Fibroblast of the aortic adventitia (primary cell): ENCODE measurements at regions not wholly inside any gene's neighbourhood (a gene's known extent, or its start where the extent isn't known, plus 50 kb on each side); places are given as distances from the start of the nearest gene placed in this dataset.

ENCODE experiments used
- DNase-seq: peaks from one replicate; pipeline ENCODE4 v3.0.0-alpha.2; 2010; ENCODE audit warnings: low read depth
- H3K4me3 ChIP-seq: 2 replicates; pipeline ENCODE4 v1.5.1; 2011; ENCODE audit warnings: low read depth, mild to moderate bottlenecking, control low read depth, low read length, moderate library complexity
- TF ChIP-seq, protein P1 (sequence below): IDR thresholded peaks from 2 replicates; pipeline ENCODE4 v1.5.1; 2011; ENCODE audit warnings: mild to moderate bottlenecking, low read length, control low read depth, inconsistent platforms; ENCODE audit not compliant: insufficient read depth

DNA sequence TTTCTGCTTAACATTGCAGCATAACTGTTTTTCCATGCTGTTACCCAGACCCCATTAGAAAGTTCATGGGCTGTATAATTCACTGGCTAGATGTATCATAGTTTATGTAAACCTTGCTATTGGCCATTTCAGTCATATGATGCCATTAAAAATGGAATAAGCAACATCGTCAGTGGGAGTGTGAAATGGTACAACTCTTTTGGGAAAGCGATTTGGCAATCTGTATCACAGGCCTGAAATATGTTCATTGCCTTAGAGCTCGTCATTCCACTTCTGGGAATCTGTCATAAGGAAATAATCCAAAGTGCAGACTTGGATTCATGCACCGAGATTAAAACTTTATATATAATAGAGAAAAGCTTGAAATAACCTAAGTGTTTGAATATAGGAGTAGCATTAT lies 77.9 kb upstream of the KLF4 start:
- DNase-seq, result no peak
- TF ChIP-seq, protein P1, sequence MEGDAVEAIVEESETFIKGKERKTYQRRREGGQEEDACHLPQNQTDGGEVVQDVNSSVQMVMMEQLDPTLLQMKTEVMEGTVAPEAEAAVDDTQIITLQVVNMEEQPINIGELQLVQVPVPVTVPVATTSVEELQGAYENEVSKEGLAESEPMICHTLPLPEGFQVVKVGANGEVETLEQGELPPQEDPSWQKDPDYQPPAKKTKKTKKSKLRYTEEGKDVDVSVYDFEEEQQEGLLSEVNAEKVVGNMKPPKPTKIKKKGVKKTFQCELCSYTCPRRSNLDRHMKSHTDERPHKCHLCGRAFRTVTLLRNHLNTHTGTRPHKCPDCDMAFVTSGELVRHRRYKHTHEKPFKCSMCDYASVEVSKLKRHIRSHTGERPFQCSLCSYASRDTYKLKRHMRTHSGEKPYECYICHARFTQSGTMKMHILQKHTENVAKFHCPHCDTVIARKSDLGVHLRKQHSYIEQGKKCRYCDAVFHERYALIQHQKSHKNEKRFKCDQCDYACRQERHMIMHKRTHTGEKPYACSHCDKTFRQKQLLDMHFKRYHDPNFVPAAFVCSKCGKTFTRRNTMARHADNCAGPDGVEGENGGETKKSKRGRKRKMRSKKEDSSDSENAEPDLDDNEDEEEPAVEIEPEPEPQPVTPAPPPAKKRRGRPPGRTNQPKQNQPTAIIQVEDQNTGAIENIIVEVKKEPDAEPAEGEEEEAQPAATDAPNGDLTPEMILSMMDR, result no peak
- no peak overlapping the region for H3K4me3 ChIP-seq

DNA sequence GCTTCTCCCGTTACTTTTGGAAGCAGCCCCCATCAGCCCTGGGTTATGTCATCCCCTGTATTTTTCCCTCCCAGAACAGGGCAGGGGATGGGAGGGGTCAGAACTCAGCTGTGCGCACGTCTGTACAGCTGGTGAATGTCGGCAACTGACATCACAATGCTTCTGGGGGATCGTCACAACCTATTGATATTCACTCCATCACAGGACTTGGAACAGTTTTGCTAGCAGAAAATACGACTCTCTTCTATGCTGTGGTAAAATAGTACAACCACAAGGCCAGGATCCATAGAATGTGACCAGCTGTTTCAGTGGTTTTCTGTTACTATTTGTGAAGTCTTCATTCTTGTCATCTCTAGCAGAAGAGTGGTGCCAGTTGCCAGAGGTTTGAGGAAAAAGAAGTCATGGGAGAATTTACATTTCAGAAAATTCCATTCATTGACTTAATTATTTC lies 77.1 kb upstream of the KLF4 start:
- no peak overlapping the region for H3K4me3 ChIP-seq
- TF ChIP-seq, protein P1, result no peak
- peak; percentile 42 for DNase-seq

DNA sequence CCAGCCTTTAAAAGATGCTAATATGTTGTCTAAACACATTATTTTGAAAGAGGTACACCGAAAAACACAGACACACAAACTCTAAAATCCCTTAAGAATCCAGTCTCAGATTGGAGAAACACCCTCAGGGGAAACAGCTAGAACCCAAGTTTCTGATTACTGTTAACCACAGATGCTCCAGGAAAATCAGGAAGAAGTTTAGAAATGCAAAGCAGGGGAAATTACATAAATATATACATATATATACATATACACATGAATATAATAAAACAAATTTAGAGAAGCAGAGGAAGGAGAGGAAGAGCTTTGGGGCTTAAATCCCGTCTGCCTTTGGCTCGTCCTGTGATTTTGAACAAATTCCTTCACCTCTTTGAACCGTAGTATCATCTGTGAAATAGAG lies 73.2 kb upstream of the KLF4 start:
- no peak overlapping the region for H3K4me3 ChIP-seq
- DNase-seq, result no peak
- TF ChIP-seq, protein P1, result no peak

DNA sequence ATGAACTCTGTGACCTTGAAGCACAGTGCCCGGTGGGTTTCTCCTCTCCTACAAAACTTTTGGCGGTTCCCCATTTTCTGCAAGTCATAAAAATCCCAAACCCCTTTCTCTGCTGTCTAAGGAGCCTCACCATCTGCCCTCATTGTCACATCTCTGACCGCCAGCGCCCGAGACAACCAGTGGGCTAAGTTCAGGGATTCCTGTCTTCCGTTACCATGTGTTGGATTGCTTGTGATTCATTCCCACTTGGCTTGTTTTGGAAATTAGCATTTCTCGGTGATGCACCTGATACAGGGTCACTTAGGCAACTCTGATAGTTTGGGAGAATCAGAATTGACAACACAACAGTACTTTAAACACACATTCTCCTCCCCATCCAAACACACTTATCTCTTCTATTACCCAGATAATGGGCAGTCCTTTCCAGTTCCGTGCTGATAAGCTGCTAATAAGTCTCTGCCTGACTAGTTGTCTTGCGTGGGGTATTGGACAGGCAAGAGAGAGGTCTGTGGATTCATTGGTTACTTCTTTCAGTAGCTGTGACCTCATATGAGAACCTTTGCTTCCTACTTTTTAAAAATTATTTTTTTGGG lies 70.0 kb upstream of the KLF4 start:
- DNase-seq, result no peak
- TF ChIP-seq, protein P1, result no peak
- H3K4me3 ChIP-seq, result no peak overlapping the region

DNA sequence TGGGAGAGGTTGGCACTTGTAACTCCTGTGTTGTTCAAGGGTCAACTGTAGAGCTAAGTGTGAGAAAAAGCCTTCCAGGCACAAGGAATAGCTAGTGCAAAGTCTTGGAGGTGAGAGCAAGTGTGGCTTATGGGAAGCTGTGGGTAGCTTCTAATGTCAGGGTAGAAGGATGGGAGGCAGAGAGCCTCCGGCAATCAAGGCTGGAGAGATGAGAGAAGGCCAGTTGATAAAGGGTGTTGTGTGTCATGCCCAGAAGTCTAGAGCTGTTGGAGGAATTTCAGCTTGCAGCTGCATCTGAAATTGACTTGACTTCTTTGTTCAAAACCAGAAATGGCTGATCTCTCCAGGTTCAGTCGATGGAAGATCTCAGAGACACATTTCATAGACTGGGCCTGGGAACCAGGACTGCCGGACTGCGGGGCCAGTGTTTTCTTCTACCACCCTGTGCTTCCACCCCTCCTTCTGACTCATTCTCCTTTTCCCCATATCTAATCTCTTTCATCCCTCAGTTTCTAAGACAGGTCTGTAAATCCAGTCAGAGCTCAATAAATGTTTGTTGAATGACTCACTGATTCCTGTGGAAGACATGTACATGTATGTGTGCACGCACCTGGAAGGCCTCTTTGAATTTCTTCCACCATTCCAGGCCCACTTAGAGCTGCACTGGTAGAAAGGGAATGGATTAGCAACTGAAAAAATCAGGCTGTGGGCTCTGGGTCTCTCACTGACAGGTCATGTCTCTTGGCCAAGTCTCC lies 67.8 kb upstream of the KLF4 start:
- no peak overlapping the region for H3K4me3 ChIP-seq
- TF ChIP-seq, protein P1, result no peak
- peak; percentile 65 for DNase-seq

DNA sequence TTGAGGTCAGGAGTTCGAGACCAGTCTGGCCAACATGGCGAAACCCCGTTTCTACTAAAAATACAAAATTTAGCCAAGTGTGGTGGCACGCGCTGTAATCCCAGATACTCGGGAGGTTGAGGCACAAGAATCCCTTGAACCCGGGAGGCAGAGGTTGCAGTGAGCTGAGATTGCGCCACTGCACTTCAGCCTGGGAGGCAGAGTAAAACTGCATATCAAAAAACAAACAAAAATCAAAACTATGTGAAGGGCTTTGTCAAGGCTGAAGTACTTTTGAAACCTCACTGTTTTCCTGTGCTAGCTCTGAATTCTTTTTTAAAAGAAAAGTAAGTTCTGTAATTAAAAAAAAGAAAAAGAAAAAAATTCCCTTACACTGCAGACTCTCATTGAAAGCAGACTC lies 65.1 kb upstream of the KLF4 start:
- no peak for DNase-seq
- no peak overlapping the region for H3K4me3 ChIP-seq
- TF ChIP-seq, protein P1, result no peak
